Mucosa of gallbladder (tissue), 1 donor: ENCODE measurements at regions not wholly inside any gene's neighbourhood (a gene's known extent, or its start where the extent isn't known, plus 50 kb on each side); places are given as distances from the start of the nearest gene placed in this dataset.
"Not testable (repeated sequence)": the region's sequence is repeated elsewhere in the genome, so short reads cannot be mapped to it uniquely, and the experiment has no call there.

Experiments
- DNase-seq: peaks from one replicate; pipeline ENCODE4 v3.0.0-alpha.2; 2020; ENCODE audit warnings: low spot score
- donor health status: DM: no; HTN: no; CAD: no.

DNA sequence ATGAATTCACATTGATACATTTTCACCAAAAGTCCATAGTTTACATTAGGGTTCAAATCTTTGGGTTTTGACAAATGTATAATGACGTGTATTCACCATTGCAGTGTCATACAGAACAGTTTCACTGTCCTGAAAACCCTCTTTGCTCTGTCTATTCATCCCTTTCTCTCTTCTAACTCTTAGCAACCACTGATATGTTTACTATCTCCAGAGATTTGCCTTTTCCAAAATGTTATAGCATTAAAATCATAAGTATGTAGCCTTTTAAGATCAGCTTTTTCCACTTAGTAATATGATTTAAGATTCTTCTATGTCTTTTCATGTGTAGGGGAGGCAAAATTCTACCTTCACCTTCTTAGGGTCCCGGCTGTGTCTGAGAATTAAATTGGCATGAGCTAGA, 203.8 kb downstream of the TPRG1 start:
- no peak for DNase-seq

DNA sequence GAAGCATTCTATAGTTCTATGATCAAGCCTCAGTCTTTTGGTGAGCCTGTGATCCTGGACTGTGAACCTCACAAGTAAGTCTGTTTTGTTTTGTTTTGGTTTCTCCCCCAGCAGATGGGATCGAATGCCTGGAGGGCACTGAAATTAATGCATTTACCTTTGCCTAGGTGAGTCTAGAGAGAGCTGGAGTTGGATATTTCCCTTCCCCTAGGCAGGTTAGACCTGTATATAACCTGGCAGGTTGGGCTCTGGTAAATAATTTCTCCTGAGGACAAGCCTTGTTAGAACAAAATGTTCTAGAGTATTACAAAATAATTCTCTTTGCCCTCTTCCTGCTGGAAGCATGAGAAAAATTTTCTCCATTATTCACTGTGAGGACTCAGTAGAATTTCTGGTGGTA, 211.9 kb downstream of the TPRG1 start:
- no peak for DNase-seq

DNA sequence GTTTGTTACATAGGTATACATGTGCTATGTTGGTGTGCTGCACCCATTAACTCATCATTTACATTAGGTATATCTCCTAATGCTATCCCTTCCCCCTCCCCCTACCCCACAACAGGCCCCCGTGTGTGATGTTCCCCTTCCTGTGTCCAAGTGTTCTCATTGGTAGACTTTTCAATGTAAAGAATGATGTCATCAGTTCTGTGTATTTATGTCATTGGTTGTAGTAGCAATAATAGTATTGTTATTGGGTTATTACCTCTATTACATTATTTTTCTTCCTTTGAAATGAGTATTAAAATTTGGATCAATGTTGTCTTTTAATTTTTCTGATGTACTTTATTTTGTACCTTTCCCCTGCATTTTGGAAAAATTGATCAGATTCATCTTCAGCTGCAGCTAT, 214.1 kb downstream of the TPRG1 start:
- not testable (repeated sequence) for DNase-seq

DNA sequence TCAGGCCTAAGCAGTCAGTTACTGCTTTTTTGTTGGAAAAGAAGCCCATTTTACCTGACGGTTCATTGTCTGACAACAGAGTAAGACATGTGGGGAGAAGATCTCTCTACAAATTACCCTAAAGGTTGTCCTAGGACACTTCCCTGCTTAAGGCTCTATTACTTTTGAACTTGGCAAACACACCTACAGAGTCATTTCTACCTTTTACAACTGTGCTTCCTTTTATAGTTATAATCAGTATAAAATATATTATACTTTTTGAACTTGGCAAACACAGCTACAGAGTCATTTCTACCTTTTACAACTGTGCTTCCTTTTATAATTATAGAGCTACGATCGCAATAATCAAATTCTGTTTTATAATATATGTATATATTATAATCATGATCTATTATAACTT, 215.0 kb downstream of the TPRG1 start:
- DNase-seq = no peak

DNA sequence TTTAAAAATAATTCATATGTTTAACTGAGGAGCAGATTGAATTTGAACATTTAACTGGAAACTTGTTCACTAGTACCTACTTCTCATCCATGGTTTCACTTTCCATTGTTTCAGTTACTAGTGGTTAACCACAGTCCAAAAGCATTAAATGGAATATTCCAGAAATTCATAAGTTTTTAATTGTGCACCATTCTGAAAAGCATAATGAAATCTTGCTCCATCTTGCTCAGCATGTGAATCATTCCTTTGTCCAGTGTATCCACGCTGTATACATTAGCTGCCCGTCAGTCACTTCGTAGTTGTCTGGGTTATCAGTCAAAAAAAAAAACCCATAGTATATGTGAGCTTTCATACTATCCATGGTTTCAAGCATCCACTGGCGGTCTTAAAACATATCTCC, 217.6 kb downstream of the TPRG1 start:
- DNase-seq = no peak

DNA sequence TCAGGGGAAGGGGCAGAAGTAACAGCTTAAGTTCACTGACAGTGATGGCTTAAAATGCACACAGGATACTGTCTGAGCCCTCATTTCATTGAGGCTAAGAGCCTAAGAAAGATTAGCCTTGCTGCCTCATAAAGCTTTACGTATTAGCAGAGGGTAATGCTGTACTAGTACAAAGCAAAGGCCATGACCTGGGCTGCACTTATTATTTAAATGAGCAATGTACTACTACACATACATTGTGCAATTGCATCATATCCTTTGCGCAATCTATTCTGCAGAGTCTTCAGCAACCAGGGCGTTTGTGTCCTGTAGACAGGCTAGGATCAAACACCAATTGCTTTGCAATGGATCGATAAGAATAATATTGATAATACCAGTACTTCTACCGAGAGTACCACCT, 221.8 kb downstream of the TPRG1 start:
- no peak for DNase-seq

DNA sequence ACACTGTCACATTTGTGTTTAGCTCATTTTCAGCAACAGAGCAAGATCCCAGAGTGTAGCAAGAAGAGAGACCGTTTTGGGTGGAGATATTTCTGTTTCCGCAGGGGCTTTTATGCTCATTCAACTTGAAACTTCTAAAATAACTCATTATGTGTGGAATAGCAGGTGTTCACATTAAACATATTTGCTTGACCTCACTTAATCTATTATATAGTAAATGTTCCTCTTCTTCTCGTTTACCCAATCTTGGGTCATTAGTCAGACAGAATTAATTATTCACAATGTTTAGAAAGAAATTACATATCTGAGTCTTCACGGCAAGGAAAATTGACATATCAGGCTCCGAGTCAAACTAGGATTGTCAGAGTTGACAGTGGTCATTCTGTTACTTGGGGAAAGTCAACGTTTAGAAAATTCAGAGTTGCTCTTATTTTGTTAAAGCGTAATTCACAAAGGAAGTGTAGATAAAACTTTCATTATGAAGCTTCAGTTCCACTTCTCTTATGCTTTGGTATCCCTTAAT, 222.9 kb downstream of the TPRG1 start:
- DNase-seq = no peak

DNA sequence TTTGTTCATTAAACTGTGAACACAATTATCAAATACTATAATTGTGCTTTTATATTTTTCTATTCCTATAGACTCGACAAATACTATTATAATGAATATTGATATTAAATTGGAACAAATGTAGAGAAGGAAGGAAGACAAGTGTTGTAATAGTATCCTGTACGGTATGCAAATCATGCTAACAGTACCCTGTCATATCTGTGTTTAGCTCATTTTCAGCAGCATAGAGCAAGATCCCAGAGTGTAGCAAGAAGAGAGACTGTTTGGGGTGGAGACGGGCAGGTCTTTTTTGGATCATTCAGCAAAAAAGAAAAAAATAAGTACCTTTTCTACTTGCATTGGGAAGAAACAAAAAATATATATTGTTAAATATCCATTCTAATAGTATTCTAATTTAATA, 224.1 kb downstream of the TPRG1 start:
- no peak for DNase-seq

DNA sequence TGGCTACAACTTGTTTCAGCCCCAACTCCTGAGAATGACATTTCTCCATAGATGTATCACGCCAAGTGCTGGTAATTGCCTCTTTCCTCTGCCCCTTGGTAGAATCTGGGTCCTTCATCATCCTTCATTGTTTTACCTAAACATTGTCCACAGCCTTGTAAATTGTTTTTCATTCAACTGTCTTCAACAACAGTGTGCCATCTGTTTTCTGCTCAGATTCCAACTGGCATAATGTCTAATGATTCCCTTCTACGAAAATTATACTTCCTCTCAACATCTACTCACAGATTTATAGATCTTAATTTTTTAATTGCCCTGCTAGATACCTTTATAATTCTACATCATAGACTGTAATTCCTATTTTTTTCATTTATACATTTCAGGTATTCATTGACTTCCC, 226.9 kb downstream of the TPRG1 start:
- DNase-seq = no peak

GRCh38 chr3:189401196-189401595, 229.4 kb downstream of the TPRG1 start:
- no peak for DNase-seq

- DNase-seq = no peak
Observed at GRCh38 chr3:189403194-189403593, 228.0 kb upstream of the TP63 start.

DNA sequence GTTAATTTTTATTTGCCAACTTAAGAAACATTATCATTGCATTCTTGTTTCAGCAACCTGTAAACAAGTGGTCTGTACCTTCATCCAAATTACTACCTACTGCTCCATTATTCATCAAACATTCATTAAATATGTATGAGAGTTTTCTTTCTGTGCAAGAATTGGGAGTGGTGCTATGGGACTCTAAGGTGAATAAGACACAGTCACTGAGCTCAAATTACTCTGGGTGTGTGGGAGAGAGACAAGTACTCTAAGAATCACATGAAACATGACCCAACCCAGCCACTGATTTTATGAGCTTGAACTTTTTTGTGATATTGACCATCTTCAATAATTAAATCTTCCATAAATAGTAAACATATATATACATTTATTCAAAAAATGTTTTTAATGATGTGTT, 227.2 kb upstream of the TP63 start:
- no peak for DNase-seq

GRCh38 chr3:189404797-189405484, 226.2 kb upstream of the TP63 start:
- DNase-seq = no peak

GRCh38 chr3:189406148-189406547, 225.0 kb upstream of the TP63 start:
- DNase-seq = no peak

DNA sequence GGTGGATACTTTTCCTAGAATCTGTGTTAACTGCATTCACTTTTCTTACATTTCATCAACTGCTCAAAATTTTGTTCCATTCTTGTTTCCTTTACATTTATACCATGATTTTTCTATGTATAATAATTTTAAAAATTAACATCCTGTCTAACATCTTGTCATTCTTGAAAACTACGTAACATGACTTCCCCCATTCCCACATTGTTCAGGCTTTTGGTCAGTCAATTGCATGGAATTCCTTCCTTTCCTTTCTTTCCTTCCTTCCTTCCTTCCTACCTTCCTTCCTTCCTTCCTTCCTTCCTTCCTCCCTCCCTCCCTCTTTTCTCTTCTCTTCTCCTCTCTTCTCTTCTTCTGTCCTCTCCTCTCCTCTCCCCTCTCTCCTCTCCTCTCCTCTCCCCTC, 220.7 kb upstream of the TP63 start:
- no peak for DNase-seq

DNA sequence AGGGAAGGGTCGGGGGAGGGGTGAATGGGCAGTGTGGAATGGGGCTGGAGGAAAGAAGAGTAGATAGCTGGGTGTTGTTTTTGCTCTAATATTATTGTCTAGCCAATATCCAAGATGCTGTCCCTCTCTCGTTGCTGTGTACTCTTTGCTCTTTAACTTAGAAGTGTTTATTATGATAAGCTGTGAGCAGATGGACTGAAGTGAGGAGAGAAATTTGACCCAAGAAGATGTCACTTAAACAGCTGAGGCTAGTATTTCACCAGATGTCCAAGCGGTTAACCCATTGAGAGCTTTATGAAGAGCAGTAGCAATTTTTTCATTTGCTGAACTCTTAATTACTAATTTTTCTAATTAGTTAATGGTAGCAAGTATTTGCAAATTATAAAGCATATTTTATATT, 212.2 kb upstream of the TP63 start:
- no peak for DNase-seq

GRCh38 chr3:189419683-189420082, 211.5 kb upstream of the TP63 start:
- DNase-seq = no peak

DNA sequence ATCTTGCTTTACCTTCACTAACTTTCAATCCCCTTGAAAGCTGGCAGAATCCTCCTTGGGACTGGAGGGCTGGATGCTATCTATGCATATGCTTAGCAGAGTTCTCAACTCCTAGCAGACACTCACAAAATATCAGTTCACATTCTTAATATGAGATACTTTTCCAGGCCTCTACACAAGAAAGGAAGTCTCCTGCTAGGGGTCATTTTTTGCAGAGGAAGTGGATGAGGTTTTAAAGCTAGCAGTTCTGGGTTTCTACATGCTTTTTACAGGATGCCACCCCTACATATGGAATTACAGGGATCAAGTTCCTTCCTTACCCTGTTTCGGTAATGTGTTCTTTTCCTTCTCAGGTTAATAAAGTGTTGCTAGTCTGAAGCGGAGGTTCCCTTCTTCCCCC, 206.3 kb upstream of the TP63 start:
- no peak for DNase-seq

DNA sequence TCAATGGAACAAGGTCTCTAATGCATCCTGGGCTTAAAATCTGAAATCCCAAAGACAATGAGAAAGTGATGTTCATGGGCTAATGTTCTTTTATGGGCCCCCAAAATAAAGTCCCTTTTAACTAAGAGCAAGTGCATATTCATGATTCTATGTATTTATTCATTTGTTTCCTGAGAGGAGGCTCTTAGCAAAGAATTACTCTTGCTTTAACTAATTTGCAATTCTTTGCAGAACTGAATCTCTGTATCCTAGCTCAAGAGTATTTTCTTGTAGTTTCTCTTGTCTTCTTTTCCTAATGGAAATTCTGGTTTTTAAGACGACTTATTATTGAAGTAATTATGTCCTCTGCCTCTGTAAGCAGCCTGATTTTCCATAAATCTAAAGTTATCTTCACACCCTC, 202.2 kb upstream of the TP63 start:
- DNase-seq = no peak

GRCh38 chr3:189430166-189430565, 201.0 kb upstream of the TP63 start:
- DNase-seq = no peak

DNA sequence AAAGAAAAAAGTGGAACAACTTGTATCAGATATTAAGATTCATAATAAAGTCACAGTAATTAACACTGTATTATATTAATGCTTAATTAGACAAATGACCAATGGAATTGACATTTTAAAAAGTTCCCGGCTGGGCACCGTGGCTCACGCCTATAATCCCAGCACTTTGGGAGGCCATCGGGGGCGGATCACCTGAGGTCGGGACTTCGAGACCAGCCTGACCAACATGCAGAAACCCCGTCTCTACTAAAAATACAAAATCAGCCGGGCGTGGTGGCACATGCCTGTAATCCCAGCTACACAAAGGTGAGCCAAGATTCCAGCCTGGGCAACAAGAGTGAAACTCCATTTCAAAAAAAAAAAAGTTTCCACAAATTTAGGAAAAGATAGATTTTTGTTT, 188.9 kb upstream of the TP63 start:
- DNase-seq = not testable (repeated sequence)

GRCh38 chr3:189446959-189447560, 184.1 kb upstream of the TP63 start:
- no peak for DNase-seq

DNA sequence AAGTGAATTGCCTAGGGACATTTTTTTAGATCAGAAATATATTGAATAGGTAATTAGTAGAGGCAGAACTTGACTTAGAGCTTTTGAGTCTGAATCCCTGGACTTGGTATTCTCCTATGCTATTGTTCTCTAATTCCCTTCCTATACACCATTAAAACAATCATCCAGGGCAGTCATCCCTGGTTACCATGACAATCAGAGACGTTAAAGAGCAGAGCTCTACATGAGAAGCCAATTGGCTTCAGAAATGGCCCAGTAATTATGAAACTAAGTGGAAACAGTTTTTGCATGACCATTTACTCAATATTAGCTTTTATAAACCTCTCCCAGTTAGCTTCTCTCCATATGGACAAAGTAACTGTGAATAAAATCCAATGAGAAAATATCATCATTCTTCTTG, 182.1 kb upstream of the TP63 start:
- no peak for DNase-seq

- DNase-seq = no peak
Observed at GRCh38 chr3:189455009-189455408, 176.2 kb upstream of the TP63 start.
